ENCODE measurements at regions not wholly inside any gene's neighbourhood (a gene's known extent, or its start where the extent isn't known, plus 50 kb on each side); places are given as distances from the start of the nearest gene placed in this dataset.

DNA sequence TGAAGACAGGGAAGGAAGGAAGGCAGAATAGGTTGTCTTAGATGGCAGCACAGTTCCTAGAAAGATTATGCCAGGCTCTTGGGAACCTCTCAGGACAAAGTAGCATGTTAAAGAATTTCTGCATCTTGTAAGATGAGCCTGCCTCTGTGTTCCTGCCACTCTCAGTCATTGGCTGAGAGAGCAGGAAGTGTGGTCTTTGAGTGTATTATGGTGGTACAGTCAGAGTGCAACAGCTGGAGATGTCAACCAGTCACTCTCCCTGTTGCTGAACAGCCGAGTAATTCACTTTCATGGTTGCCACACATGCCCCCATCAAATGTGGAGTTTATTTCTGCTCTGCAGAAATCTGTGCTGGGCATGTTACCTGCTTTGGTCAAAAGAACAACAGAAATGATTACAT, 659.6 kb upstream of the RIOK2 start:
- ChIA-PET POLR2A (no interaction called here), CTCF (no interaction called here)
- Histone ChIP-seq H3K4me3 (ENCODE audit: low read length) (no peak overlapping the region), H3K27me3 (ENCODE audit: control insufficient read depth in 1 of 2, insufficient read depth in 2 of 2, low read length in 2 of 2) (no peaks in the 10 kb centered on the region), H3K36me3 (ENCODE audit: insufficient read depth, low read length) (no peaks in the 10 kb centered on the region), H3K9me3 (ENCODE audit: control insufficient read depth in 1 of 2, insufficient read depth in 1 of 2, low read length in 2 of 2) (no peaks in the 10 kb centered on the region), H3K4me1 (ENCODE audit: insufficient read depth, low read length) (no peaks in the 10 kb centered on the region), H3K27ac (ENCODE audit: low read depth in 1 of 2, low read length in 2 of 2) (no peak overlapping the region)
- TF ChIP-seq, protein P1, sequence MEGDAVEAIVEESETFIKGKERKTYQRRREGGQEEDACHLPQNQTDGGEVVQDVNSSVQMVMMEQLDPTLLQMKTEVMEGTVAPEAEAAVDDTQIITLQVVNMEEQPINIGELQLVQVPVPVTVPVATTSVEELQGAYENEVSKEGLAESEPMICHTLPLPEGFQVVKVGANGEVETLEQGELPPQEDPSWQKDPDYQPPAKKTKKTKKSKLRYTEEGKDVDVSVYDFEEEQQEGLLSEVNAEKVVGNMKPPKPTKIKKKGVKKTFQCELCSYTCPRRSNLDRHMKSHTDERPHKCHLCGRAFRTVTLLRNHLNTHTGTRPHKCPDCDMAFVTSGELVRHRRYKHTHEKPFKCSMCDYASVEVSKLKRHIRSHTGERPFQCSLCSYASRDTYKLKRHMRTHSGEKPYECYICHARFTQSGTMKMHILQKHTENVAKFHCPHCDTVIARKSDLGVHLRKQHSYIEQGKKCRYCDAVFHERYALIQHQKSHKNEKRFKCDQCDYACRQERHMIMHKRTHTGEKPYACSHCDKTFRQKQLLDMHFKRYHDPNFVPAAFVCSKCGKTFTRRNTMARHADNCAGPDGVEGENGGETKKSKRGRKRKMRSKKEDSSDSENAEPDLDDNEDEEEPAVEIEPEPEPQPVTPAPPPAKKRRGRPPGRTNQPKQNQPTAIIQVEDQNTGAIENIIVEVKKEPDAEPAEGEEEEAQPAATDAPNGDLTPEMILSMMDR (IDR thresholded peaks at IDR 0.05), result no peak
- H3K9me3 Mint-ChIP-seq, result no peaks in the 10 kb centered on the region
- ATAC-seq (ENCODE audit: poor library complexity), result no peak
- H3K27me3 Mint-ChIP-seq, result no peaks in the 10 kb centered on the region
- no peak overlapping the region for H3K27ac Mint-ChIP-seq
- no peak for DNase-seq
- no peak overlapping the region for H3K4me3 Mint-ChIP-seq
- H3K4me1 Mint-ChIP-seq (ENCODE audit: low read depth), result no peaks in the 10 kb centered on the region
- H3K36me3 Mint-ChIP-seq (ENCODE audit: low read depth), result no peaks in the 10 kb centered on the region
- intact Hi-C loops (cut with DNase I, micrococcal nuclease), result no loop called here

DNA sequence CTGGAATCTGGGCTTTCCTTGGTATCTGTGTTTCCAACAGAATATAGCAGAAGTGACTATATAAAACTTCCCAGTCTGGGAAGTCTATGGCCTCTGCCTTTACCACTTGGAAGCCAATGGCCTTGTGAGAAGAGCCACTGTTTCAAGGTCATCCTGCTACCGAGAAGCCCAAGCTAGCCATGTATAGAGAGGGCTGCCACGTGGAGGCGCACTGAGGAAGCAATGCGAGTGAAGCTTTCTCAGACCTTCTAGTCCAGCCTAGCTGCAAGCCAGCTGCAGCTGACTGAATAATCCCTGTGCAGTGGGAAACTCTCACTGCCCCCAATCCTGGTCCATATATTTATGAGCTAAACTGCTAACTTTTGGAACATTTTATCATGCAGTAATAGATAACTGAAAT, 661.8 kb upstream of the RIOK2 start:
- no peaks in the 10 kb centered on the region for H3K27me3 ChIP-seq (ENCODE audit: control insufficient read depth in 1 of 2, insufficient read depth in 2 of 2, low read length in 2 of 2)
- DNase-seq, result no peak
- ChIA-PET POLR2A (no interaction called here), CTCF (no interaction called here)
- no peaks in the 10 kb centered on the region for H3K4me1 ChIP-seq (ENCODE audit: insufficient read depth, low read length)
- H3K27ac Mint-ChIP-seq, result no peak overlapping the region
- H3K4me3 Mint-ChIP-seq, result no peak overlapping the region
- no peak for ATAC-seq (ENCODE audit: poor library complexity)
- H3K27me3 Mint-ChIP-seq, result no peaks in the 10 kb centered on the region
- H3K36me3 ChIP-seq (ENCODE audit: insufficient read depth, low read length), result no peaks in the 10 kb centered on the region
- H3K36me3 Mint-ChIP-seq (ENCODE audit: low read depth), result no peaks in the 10 kb centered on the region
- no peaks in the 10 kb centered on the region for H3K4me1 Mint-ChIP-seq (ENCODE audit: low read depth)
- no peaks in the 10 kb centered on the region for H3K9me3 Mint-ChIP-seq
- no peak overlapping the region for H3K4me3 ChIP-seq (ENCODE audit: low read length)
- H3K9me3 ChIP-seq (ENCODE audit: control insufficient read depth in 1 of 2, insufficient read depth in 1 of 2, low read length in 2 of 2), result no peaks in the 10 kb centered on the region
- intact Hi-C loops (cut with DNase I, micrococcal nuclease), result no loop called here
- TF ChIP-seq, protein P1 (IDR thresholded peaks at IDR 0.05), result no peak
- H3K27ac ChIP-seq (ENCODE audit: low read depth in 1 of 2, low read length in 2 of 2), result no peak overlapping the region

DNA sequence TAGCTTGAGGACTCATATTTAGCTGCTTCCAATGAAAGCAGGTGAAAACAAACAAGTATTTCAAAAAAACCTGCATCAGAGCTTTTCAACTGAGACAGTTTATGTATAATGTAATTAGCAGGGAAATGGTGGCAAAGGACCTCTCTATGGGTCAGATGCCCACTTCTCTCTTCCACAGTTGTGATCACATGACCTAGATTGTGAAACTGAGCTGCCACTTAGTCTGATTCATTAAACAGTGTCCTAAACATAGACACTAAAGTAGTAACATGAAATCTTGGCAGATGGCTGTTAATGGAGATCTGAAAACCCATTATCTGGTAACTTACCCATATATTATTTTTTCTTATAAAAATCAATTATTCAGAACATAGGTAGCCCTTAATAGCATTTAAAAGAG, 663.6 kb upstream of the RIOK2 start:
- CTCF ChIA-PET, result no interaction called here
- Histone ChIP-seq H3K9me3 (ENCODE audit: control insufficient read depth in 1 of 2, insufficient read depth in 1 of 2, low read length in 2 of 2) (no peaks in the 10 kb centered on the region), H3K36me3 (ENCODE audit: insufficient read depth, low read length) (no peaks in the 10 kb centered on the region), H3K27ac (ENCODE audit: low read depth in 1 of 2, low read length in 2 of 2) (no peak overlapping the region), H3K4me1 (ENCODE audit: insufficient read depth, low read length) (no peaks in the 10 kb centered on the region), H3K4me3 (ENCODE audit: low read length) (no peak overlapping the region), H3K27me3 (ENCODE audit: control insufficient read depth in 1 of 2, insufficient read depth in 2 of 2, low read length in 2 of 2) (no peaks in the 10 kb centered on the region)
- intact Hi-C loops (cut with DNase I, micrococcal nuclease), result no loop called here
- DNase-seq, result no peak
- H3K27me3 Mint-ChIP-seq, result no peaks in the 10 kb centered on the region
- H3K27ac Mint-ChIP-seq, result no peak overlapping the region
- H3K4me3 Mint-ChIP-seq, result no peak overlapping the region
- H3K9me3 Mint-ChIP-seq, result no peaks in the 10 kb centered on the region
- TF ChIP-seq, protein P1 (IDR thresholded peaks at IDR 0.05), result no peak
- no peaks in the 10 kb centered on the region for H3K4me1 Mint-ChIP-seq (ENCODE audit: low read depth)
- POLR2A ChIA-PET, result no interaction called here
- H3K36me3 Mint-ChIP-seq (ENCODE audit: low read depth), result no peaks in the 10 kb centered on the region
- no peak for ATAC-seq (ENCODE audit: poor library complexity)
